Skeletal muscle satellite cell (primary cell): ENCODE measurements at regions not wholly inside any gene's neighbourhood (a gene's known extent, or its start where the extent isn't known, plus 50 kb on each side); places are given as distances from the start of the nearest gene placed in this dataset.

Experiments used
- H3K27me3 ChIP-seq: 2 replicates; pipeline ENCODE4 v1.7.0; 2013; ENCODE audit warnings: low read length; ENCODE audit not compliant: control insufficient read depth, insufficient read depth
- H3K36me3 ChIP-seq: 2 replicates; pipeline ENCODE4 v1.7.0; 2013; ENCODE audit warnings: mild to moderate bottlenecking, control low read depth, low read length; ENCODE audit not compliant: insufficient read depth
- H3K4me1 ChIP-seq: 2 replicates; pipeline ENCODE4 v1.7.0; 2013; ENCODE audit warnings: low read length; ENCODE audit not compliant: control insufficient read depth, insufficient read depth
- H3K4me2 ChIP-seq: 2 replicates; pipeline ENCODE4 v1.7.0; 2013; ENCODE audit warnings: mild to moderate bottlenecking, low read length
- H3K4me3 ChIP-seq: 2 replicates; pipeline ENCODE4 v1.7.0; 2013; ENCODE audit warnings: low read length
- H3K9ac ChIP-seq: 2 replicates; pipeline ENCODE4 v1.7.0; 2013; ENCODE audit warnings: mild to moderate bottlenecking, low read depth, low read length, moderate library complexity
- H3K9me3 ChIP-seq: replicated peaks from 2 replicates; pipeline ENCODE4 v1.7.0; 2013; ENCODE audit warnings: mild to moderate bottlenecking, control low read depth, low read length

DNA sequence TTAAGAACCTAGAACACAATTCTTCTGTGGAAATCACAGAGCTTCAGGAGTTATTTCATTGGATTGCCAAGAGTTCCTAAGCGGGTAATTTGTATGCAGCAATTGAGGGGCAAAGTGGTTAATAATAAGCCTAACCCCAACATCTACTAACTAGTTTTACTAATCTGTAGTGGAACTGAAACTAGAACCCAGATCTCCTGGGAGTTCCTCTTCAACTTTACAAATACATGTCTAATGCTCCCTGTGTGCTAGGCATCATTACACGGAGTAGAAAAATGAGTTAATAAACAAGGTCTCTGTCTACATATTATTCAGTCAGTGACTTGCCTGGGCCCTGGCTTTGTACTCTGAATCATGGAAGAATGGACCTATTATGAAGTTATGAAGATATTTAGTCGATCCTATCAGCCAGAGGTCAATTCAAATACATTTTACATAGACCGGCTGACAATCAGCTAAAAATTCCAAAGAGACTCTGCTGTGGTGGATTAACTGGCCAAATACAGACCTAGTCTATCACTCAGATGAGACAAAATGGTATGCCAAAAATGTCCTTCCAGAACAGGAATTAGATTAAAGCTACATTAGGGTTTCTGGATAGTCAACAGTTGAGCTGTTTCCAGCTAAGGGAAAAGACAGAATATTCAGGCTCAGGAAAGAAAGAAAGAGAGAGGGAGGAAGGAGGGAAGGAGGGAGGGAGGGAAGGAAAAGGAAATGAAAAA, 326.0 kb downstream of the FBXW7 start:
- H3K9me3 ChIP-seq: no peaks in the 10 kb centered on the region

GRCh38 chr4:152207378-152207720, 328.5 kb downstream of the FBXW7 start:
- no peak overlapping the region for H3K9ac ChIP-seq

More for the DNA sequence above, 326.0 kb downstream of the FBXW7 start:
- H3K4me2 ChIP-seq: no peak overlapping the region
- H3K9ac ChIP-seq: no peak overlapping the region
- no peaks in the 10 kb centered on the region for H3K36me3 ChIP-seq
- no peak overlapping the region for H3K4me3 ChIP-seq
- H3K4me1 ChIP-seq: no peaks in the 10 kb centered on the region
- H3K27me3 ChIP-seq: peaks cover 11% of the 10 kb centered on the region

DNA sequence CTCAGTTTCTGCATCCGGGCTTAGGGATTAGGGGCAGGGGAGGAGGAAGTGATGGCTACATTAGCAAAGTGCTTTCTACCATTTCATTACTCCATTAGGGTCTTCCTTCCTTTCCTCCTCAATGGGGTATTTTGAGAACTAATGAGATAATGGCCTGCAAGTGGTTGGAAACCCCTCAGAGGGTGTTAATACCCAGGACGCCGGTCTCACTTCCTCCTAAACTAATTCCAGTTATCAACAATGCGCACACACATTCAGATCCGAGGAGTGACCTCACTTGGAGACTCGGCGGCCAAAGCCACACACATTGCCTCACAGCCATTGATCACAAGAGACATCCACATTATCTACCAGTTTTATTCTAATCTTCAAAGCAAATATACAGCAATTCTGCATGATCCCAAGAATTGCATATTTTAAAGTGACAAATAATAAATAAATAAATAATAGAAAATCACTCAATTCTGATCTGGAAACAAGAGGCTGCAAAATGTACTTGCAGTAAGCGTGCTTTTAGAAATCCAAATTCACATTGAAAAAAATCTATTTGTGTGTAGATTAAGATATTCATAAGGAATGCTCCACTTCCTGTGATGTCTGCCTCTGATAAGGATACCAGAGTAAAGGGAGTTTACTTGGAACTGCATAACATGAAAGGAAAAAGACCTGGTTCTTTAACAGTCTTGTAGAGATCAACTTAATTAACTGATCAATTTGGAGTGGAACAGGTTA, 329.1 kb downstream of the FBXW7 start:
- no peaks in the 10 kb centered on the region for H3K36me3 ChIP-seq
- H3K4me3 ChIP-seq: no peak overlapping the region
- H3K4me2 ChIP-seq: no peak overlapping the region
- H3K9ac ChIP-seq: no peak overlapping the region
- H3K9me3 ChIP-seq: no peaks in the 10 kb centered on the region
- H3K27me3 ChIP-seq: peaks cover 16% of the 10 kb centered on the region
- no peaks in the 10 kb centered on the region for H3K4me1 ChIP-seq

More at GRCh38 chr4:152207378-152207720, 328.5 kb downstream of the FBXW7 start:
- Histone ChIP-seq H3K4me1 (no peaks in the 10 kb centered on the region), H3K4me3 (no peak overlapping the region), H3K27me3 (peaks cover 16% of the 10 kb centered on the region), H3K9me3 (no peaks in the 10 kb centered on the region), H3K4me2 (no peak overlapping the region), H3K36me3 (no peaks in the 10 kb centered on the region)

- Histone ChIP-seq H3K9me3 (no peaks in the 10 kb centered on the region), H3K27me3 (peaks cover 16% of the 10 kb centered on the region), H3K4me2 (no peak overlapping the region), H3K4me3 (no peak overlapping the region), H3K36me3 (no peaks in the 10 kb centered on the region), H3K9ac (no peak overlapping the region), H3K4me1 (no peaks in the 10 kb centered on the region)
These were observed 329.7 kb downstream of the FBXW7 start for GRCh38 chr4:152206185-152206584.

GRCh38 chr4:152202415-152202814, 333.5 kb downstream of the FBXW7 start:
- no peaks in the 10 kb centered on the region for H3K36me3 ChIP-seq
- no peak overlapping the region for H3K9ac ChIP-seq
- H3K4me3 ChIP-seq: no peak overlapping the region
- no peak overlapping the region for H3K4me2 ChIP-seq
- no peaks in the 10 kb centered on the region for H3K4me1 ChIP-seq
- peaks cover 9% of the 10 kb centered on the region for H3K27me3 ChIP-seq
- no peaks in the 10 kb centered on the region for H3K9me3 ChIP-seq

DNA sequence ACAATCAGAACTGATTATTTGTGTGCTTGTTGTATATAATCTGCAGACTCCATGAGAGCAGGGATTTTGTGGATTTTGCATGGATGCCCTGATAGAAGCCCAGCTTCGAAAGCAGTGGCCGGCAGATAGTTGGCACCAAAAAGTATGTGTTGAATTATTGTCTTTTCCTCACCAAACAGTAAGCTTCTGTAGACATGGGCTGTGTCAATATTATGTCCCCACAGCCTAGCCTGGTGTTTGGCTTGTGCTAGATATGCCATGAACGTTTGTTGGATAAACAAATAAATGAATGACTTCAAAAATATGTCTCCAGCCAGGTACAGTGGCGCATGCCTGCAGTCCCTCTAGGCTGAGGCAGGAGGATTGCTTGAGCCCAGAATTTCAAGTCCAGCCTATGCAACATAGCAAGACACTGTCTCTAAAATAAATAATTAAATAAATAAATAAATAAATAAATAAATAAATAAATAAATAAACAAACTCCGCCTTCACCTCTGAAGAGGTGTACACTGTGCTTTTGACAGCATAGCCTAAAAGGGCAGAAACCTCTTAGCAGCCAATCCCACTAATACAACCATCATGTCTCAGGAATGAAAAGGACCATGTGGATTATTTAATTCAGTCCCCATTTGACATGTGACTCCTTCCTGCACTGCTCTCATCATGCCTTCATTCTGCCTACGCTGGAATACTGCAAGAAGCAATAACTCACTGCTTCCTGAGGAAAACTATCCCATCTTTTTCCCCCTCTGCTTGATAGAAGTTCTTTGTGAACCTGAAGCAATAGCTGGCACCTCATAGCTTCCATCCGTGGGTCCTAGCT, 335.2 kb downstream of the FBXW7 start:
- no peaks in the 10 kb centered on the region for H3K36me3 ChIP-seq
- H3K4me1 ChIP-seq: no peaks in the 10 kb centered on the region
- no peaks in the 10 kb centered on the region for H3K9me3 ChIP-seq
- no peak overlapping the region for H3K4me2 ChIP-seq
- H3K27me3 ChIP-seq: peaks cover 5% of the 10 kb centered on the region
- H3K9ac ChIP-seq: no peak overlapping the region
- no peak overlapping the region for H3K4me3 ChIP-seq

- Histone ChIP-seq H3K4me3 (no peak overlapping the region), H3K36me3 (no peaks in the 10 kb centered on the region), H3K4me1 (no peaks in the 10 kb centered on the region), H3K9me3 (no peaks in the 10 kb centered on the region), H3K9ac (no peak overlapping the region), H3K4me2 (no peak overlapping the region), H3K27me3 (no peaks in the 10 kb centered on the region)
These were observed 338.7 kb downstream of the FBXW7 start for GRCh38 chr4:152197211-152197610.

DNA sequence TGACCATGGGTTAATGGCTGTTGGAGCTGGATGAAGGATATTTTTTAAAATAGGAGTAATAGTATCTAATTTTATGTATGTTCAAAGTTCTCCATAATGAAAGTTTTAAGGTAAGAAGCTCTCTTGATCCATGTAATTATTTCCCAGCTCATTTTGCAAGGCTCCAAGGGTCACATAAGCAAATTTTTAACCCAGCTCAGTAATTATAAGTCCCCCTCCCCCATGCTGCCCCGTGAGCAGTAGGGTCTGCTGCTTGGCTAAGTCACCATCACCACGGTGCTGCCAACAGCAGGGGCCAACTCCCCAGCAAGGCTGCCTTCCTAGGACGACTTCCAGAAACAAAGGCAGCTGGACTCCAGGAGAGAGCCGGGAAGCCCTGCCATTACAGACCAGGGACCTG, 340.0 kb downstream of the FBXW7 start:
- no peak overlapping the region for H3K9ac ChIP-seq

DNA sequence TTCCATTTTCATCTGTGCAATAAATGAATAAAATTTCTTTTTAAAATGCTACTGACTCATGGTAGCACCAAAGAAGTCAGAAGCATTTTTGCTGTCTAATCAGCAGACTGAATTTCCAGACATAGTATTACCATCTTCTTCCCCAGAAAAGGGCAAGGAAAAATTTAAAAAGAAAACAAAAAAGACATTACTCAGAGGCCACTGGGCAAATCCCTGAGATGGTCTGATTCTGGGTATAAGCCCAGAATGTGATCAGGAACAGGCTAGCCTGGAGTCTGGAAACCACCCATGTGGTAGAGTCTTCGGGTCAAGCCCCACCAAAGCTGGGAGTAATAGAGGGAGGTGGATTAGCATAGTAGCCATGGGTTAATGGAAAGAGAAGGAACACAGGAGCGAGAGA, 342.8 kb downstream of the FBXW7 start:
- H3K9ac ChIP-seq: no peak overlapping the region

More for the DNA sequence above, 340.0 kb downstream of the FBXW7 start:
- Histone ChIP-seq H3K4me2 (no peak overlapping the region), H3K27me3 (no peaks in the 10 kb centered on the region), H3K36me3 (no peaks in the 10 kb centered on the region), H3K4me1 (no peaks in the 10 kb centered on the region), H3K9me3 (no peaks in the 10 kb centered on the region), H3K4me3 (no peak overlapping the region)

DNA sequence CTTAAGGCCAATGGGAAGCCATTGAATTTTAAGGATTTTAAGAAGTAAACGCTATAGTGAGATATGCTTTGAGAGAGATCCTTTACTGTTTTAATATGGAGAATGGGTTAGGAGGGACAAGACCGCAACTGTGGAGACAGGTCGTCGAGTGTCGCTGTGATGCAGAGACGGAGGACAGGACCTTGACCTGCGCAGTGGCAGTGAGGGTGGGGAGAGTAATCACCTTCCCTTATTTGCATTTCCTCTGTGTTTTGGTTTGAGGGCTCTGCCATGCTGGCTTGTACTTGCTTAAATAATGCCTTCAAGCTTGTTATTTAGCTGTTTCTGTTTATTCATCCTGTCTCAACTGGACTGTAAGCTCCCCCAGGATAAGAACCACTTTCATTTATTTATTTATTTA, 345.0 kb downstream of the FBXW7 start:
- Histone ChIP-seq H3K36me3 (no peaks in the 10 kb centered on the region), H3K4me3 (no peak overlapping the region), H3K9me3 (no peaks in the 10 kb centered on the region), H3K4me1 (no peaks in the 10 kb centered on the region), H3K27me3 (no peaks in the 10 kb centered on the region), H3K9ac (no peak overlapping the region), H3K4me2 (no peak overlapping the region)

More for the DNA sequence above, 342.8 kb downstream of the FBXW7 start:
- Histone ChIP-seq H3K36me3 (no peaks in the 10 kb centered on the region), H3K4me1 (no peaks in the 10 kb centered on the region), H3K4me2 (no peak overlapping the region), H3K4me3 (no peak overlapping the region), H3K9me3 (no peaks in the 10 kb centered on the region), H3K27me3 (no peaks in the 10 kb centered on the region)

DNA sequence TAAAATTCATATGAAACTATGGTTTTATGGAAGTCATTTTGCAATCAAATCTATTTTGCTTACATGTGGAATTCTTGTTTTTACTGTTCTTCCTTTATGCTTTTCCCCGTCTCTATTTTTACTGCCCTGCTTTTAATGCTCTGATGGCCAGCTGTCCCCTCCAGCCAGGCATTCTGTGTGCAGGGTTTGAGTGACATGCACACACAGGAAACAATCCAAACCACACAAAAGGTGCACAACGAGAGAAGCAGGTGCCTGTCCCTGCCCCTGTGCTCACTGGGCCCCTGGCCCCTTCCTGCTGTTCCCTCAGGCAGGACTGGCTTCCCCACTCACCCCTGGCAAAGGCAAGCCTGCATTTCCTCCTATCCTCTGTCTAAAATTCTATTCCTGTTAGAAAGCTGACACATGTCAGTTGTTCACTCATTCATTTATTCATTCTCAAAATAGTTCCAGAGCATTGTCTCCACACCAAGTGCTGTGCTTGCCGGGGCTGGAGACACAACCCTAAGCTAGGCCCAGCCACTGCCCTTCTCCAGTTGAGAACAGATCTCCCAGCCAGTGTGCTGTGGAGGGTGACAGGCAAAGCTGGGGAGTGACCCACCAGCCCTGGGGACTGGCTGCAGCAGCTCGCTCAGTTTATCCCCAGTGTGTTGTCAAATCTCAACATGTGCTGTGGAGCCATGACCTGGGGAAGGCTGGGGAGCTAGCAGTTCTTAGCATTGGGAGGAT, 346.3 kb downstream of the FBXW7 start:
- H3K36me3 ChIP-seq: no peaks in the 10 kb centered on the region
- H3K9me3 ChIP-seq: no peaks in the 10 kb centered on the region
- H3K9ac ChIP-seq: no peak overlapping the region
- H3K4me1 ChIP-seq: no peaks in the 10 kb centered on the region
- no peak overlapping the region for H3K4me2 ChIP-seq
- H3K4me3 ChIP-seq: no peak overlapping the region
- no peaks in the 10 kb centered on the region for H3K27me3 ChIP-seq
